HepG2 (cell line): ENCODE measurements at regions not wholly inside any gene's neighbourhood (a gene's known extent, or its start where the extent isn't known, plus 50 kb on each side); places are given as distances from the start of the nearest gene placed in this dataset.
"Not testable (repeated sequence)": the region's sequence is repeated elsewhere in the genome, so short reads cannot be mapped to it uniquely, and the experiment has no call there.

ENCODE experiments used
- FOXM1 ChIP-seq: sonication (generic); formaldehyde crosslinking; IDR thresholded peaks from 2 replicates; pipeline ENCODE4 v1.5.0; 2020; ENCODE audit warnings: missing genetic modification reagents
- GABPA ChIP-seq, 2 experiments: IDR thresholded peaks; 2 replicates each; pipeline ENCODE4 v1.6.1; 2011 to 2016; ENCODE audit warnings: low read depth in 2 of 2, low read length in 1 of 2, missing biosample characterization in 1 of 2, missing genetic modification characterization in 1 of 2
- HOXA7 ChIP-seq: sonication (generic); formaldehyde crosslinking; IDR thresholded peaks from 2 replicates; pipeline ENCODE4 v1.8.1; 2022; ENCODE audit warnings: mild to moderate bottlenecking, missing genetic modification reagents, moderate library complexity
- IRX3 ChIP-seq: sonication (generic); formaldehyde crosslinking; IDR thresholded peaks from 2 replicates; pipeline ENCODE4 v1.8.1; 2023; ENCODE audit warnings: mild to moderate bottlenecking, low read depth, missing genetic modification reagents, borderline replicate concordance
- KDM5A ChIP-seq: fragments of 200-600 bp; sonication (generic); IDR thresholded peaks from 2 replicates; pipeline ENCODE4 v1.7.0; 2018; ENCODE audit warnings: antibody characterized with exemption, mild to moderate bottlenecking, low read length, borderline replicate concordance
- NFIB ChIP-seq: sonication (generic); formaldehyde crosslinking; IDR thresholded peaks from 2 replicates; pipeline ENCODE4 v1.9.0; 2021; ENCODE audit warnings: missing genetic modification reagents, mild to moderate bottlenecking, borderline replicate concordance
- SIN3A ChIP-seq: IDR thresholded peaks from 2 replicates; pipeline ENCODE4 v1.6.1; 2011; ENCODE audit warnings: low read depth, mild to moderate bottlenecking, control low read depth, low read length, borderline replicate concordance
- XBP1 ChIP-seq: sonication (generic); formaldehyde crosslinking; IDR thresholded peaks from 2 replicates; pipeline ENCODE4 v1.5.0; 2020; ENCODE audit warnings: missing genetic modification reagents
- TF ChIP-seq, protein P1 (sequence below): sonication (generic); formaldehyde crosslinking; IDR thresholded peaks from 2 replicates; pipeline ENCODE4 v1.5.0; 2020; ENCODE audit warnings: mild to moderate bottlenecking, missing genetic modification reagents, moderate library complexity
- TF ChIP-seq, protein P2 (sequence below): IDR thresholded peaks from 2 replicates; pipeline ENCODE4 v1.6.1; 2012; ENCODE audit warnings: inconsistent platforms

GRCh38 chrX:116334797-116335196 lies 101.6 kb upstream of the SLC6A14 start:
- TF ChIP-seq, protein P1, sequence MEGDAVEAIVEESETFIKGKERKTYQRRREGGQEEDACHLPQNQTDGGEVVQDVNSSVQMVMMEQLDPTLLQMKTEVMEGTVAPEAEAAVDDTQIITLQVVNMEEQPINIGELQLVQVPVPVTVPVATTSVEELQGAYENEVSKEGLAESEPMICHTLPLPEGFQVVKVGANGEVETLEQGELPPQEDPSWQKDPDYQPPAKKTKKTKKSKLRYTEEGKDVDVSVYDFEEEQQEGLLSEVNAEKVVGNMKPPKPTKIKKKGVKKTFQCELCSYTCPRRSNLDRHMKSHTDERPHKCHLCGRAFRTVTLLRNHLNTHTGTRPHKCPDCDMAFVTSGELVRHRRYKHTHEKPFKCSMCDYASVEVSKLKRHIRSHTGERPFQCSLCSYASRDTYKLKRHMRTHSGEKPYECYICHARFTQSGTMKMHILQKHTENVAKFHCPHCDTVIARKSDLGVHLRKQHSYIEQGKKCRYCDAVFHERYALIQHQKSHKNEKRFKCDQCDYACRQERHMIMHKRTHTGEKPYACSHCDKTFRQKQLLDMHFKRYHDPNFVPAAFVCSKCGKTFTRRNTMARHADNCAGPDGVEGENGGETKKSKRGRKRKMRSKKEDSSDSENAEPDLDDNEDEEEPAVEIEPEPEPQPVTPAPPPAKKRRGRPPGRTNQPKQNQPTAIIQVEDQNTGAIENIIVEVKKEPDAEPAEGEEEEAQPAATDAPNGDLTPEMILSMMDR (CRISPR knock-in tag) = not testable (repeated sequence)
- TF ChIP-seq, protein P2, sequence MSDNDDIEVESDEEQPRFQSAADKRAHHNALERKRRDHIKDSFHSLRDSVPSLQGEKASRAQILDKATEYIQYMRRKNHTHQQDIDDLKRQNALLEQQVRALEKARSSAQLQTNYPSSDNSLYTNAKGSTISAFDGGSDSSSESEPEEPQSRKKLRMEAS = not testable (repeated sequence)
- not testable (repeated sequence) for TF ChIP-seq XBP1 (CRISPR knock-in tag); NFIB (CRISPR knock-in tag); HOXA7 (CRISPR knock-in tag); SIN3A; GABPA (IDR thresholded peaks at IDR 0.05; ENCODE audit: low read depth, low read length); GABPA (CRISPR knock-in tag; IDR thresholded peaks at IDR 0.05; ENCODE audit: low read depth); IRX3 (CRISPR knock-in tag); FOXM1 (CRISPR knock-in tag); KDM5A
